Small intestine (tissue), 7 donors: ENCODE measurements at regions not wholly inside any gene's neighbourhood (a gene's known extent, or its start where the extent isn't known, plus 50 kb on each side); places are given as distances from the start of the nearest gene placed in this dataset.

Experiments
- DNase-seq, 2 donors: peaks; one replicate each; pipeline versions ENCODE4 v3.0.0 to v3.0.0-alpha.2; 2013
- FAIRE-seq: peaks from 2 replicates; lab custom pipeline; 2012; peaks lifted over from hg19 to GRCh38; lab: Jason Lieb, UNC
- H3K27ac ChIP-seq, 3 donors: one replicate each; pipeline ENCODE4 v1.5.1; 2013; ENCODE audit warnings: low read length in 2 of 3, mild to moderate bottlenecking in 2 of 3, control low read depth in 1 of 3, inconsistent platforms in 1 of 3, low read depth in 1 of 3, moderate library complexity in 1 of 3
- H3K27me3 ChIP-seq, 3 donors: one replicate each; pipeline ENCODE4 v1.6.1; 2013; ENCODE audit warnings: low read length in 3 of 3, inconsistent platforms in 1 of 3; ENCODE audit not compliant: control insufficient read depth in 3 of 3, insufficient read depth in 3 of 3
- H3K36me3 ChIP-seq, 3 donors: one replicate each; pipeline ENCODE4 v1.6.1; 2013; ENCODE audit warnings: low read length in 3 of 3, inconsistent platforms in 1 of 3, low read depth in 1 of 3, mild to moderate bottlenecking in 1 of 3, moderate library complexity in 1 of 3; ENCODE audit not compliant: control insufficient read depth in 3 of 3, insufficient read depth in 2 of 3
- H3K4me1 ChIP-seq, 3 donors: one replicate each; pipeline ENCODE4 v1.6.1; 2013; ENCODE audit warnings: low read length in 2 of 3, inconsistent platforms in 1 of 3, low read depth in 1 of 3, mild to moderate bottlenecking in 1 of 3, moderate library complexity in 1 of 3; ENCODE audit not compliant: control insufficient read depth in 3 of 3, insufficient read depth in 2 of 3
- H3K4me3 ChIP-seq, 3 donors: one replicate each; pipeline ENCODE4 v1.5.1; 2013; ENCODE audit warnings: low read length in 3 of 3, control low read depth in 1 of 3, inconsistent platforms in 1 of 3, low read depth in 1 of 3, mild to moderate bottlenecking in 1 of 3, moderate library complexity in 1 of 3
- H3K9me3 ChIP-seq, 2 donors: one replicate each; pipeline ENCODE4 v1.6.1; 2013; ENCODE audit warnings: low read depth in 1 of 2, low read length in 1 of 2; ENCODE audit not compliant: control insufficient read depth in 2 of 2, insufficient read depth in 1 of 2
- WGBS, 3 donors: extraction: QIAGEN DNeasy Blood & Tissue Kit; methylation state at CpG; one replicate each; pipeline ENCODE4 v1.1.7; 2013; 5-methylcytosine and 5-hydroxymethylcytosine counted together
- donor health status: healthy with polysubstance abuse.
- donor health status: control.
- donor health status: control.
- donor health status: Bipolar disorder and iron deficiency.
- donor health status: healthy.

DNA sequence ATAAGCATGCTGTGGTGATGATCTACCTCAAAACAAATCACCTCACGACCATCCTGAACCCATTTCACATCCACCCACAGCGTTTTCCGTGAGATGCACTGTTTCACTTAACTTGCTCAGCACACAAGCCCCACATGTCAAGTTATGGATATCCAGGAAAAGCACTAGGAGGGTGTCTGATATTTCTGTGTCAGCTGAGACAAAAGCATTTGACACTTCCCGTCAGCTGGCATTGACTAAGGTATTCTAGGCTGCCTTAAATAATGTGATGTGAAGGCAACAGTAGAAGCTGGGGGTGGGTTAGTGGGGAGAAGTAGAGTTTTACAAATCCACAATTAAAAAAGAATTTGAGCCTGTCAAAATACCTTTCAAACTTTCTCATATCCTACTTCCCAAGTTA lies 68.7 kb upstream of the MDFIC start:
- H3K4me3 ChIP-seq, result no peak overlapping the region
- no peak for FAIRE-seq

GRCh38 chr7:114854369-114854768 lies 67.5 kb upstream of the MDFIC start:
- 61 to 84% (median 73%) methylated on average over 2 of the region's 2 CpGs for WGBS, 3 donors
- no peaks in the 10 kb centered on the region for H3K36me3 ChIP-seq
- no peak for FAIRE-seq
- no peak overlapping the region for H3K27ac ChIP-seq
- no peaks in the 10 kb centered on the region for H3K4me1 ChIP-seq
- no peak overlapping the region for H3K4me3 ChIP-seq
- DNase-seq, result no peak
- H3K27me3 ChIP-seq, result no peaks in the 10 kb centered on the region
- no peaks in the 10 kb centered on the region for H3K9me3 ChIP-seq

More for the DNA sequence above, 68.7 kb upstream of the MDFIC start:
- no peaks in the 10 kb centered on the region for H3K9me3 ChIP-seq
- no peak overlapping the region for H3K27ac ChIP-seq
- H3K36me3 ChIP-seq, result no peaks in the 10 kb centered on the region
- H3K27me3 ChIP-seq, result no peaks in the 10 kb centered on the region
- WGBS, 3 donors, result 81 to 87% (median 83%) methylated on average over 4 of the region's 4 CpGs
- no peak for DNase-seq
- no peaks in the 10 kb centered on the region for H3K4me1 ChIP-seq

DNA sequence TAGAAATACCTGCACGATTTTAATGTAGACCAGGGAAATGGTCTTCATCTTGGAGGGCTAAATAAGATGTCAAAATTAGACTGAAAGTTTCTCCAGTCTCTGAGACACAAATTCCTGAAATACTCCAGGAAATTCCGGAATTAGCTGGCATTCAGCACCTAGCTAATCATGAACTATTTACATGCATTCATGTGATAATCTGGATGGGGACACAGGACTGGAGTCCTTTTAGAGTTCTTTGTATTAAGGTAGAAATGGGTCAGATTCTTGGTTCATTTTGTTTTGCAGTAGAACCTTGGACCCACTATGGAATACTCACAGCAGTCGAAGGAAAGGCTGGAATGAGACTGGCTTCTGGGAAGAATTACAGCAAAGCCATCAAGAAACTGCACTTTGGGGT lies 65.3 kb upstream of the MDFIC start:
- Histone ChIP-seq H3K36me3 (no peaks in the 10 kb centered on the region), H3K9me3 (no peaks in the 10 kb centered on the region), H3K4me1 (no peaks in the 10 kb centered on the region), H3K4me3 (no peak overlapping the region), H3K27me3 (no peaks in the 10 kb centered on the region), H3K27ac (no peak overlapping the region)
- FAIRE-seq (no peak), DNase-seq (no peak)
- WGBS, 3 donors, result 41 to 60% (median 55%) methylated on average over 3 of the region's 3 CpGs

- WGBS, 3 donors, result 77 to 81% (median 77%) methylated on average over 1 of the region's 1 CpG
- Histone ChIP-seq H3K4me1 (no peaks in the 10 kb centered on the region), H3K27ac (no peak overlapping the region), H3K36me3 (no peaks in the 10 kb centered on the region), H3K9me3 (no peaks in the 10 kb centered on the region), H3K27me3 (no peaks in the 10 kb centered on the region), H3K4me3 (no peak overlapping the region)
- DNase-seq (no peak), FAIRE-seq (no peak)
Observed at GRCh38 chr7:114857605-114858004, 64.3 kb upstream of the MDFIC start.

DNA sequence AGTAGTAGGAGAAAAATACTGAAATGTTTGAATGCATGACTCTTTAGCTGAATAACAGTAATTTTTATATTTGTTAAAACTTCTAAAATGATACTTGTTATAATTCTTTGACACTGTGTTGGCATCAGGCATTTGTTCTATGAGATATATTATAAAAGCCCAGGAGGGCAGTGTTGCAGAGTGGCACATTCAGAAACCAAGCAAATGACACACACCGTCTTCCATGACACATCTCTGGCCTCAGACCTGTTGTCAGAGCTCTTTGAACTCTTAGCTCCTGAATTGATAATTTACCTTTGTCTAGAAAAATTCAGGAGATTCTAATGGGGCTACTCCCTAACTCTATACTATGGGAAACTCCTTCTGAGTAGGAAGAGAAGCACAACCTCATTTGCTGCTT lies 62.4 kb upstream of the MDFIC start:
- H3K9me3 ChIP-seq, result no peaks in the 10 kb centered on the region
- H3K4me3 ChIP-seq, result no peak overlapping the region
- 76 to 92% (median 81%) methylated on average over 1 of the region's 1 CpG for WGBS, 3 donors
- FAIRE-seq (no peak), DNase-seq (no peak)
- no peaks in the 10 kb centered on the region for H3K36me3 ChIP-seq
- H3K4me1 ChIP-seq, result no peaks in the 10 kb centered on the region
- H3K27me3 ChIP-seq, result no peaks in the 10 kb centered on the region
- no peak overlapping the region for H3K27ac ChIP-seq

GRCh38 chr7:114860206-114860605 lies 61.7 kb upstream of the MDFIC start:
- Histone ChIP-seq H3K4me1 (no peaks in the 10 kb centered on the region), H3K27ac (no peak overlapping the region), H3K36me3 (no peaks in the 10 kb centered on the region), H3K27me3 (no peaks in the 10 kb centered on the region), H3K4me3 (no peak overlapping the region), H3K9me3 (no peaks in the 10 kb centered on the region)
- WGBS, 3 donors, result 53 to 71% (median 53%) methylated on average over 2 of the region's 2 CpGs
- DNase-seq, result no peak
- FAIRE-seq, result no peak

- no peaks in the 10 kb centered on the region for H3K27me3 ChIP-seq
- H3K36me3 ChIP-seq, result no peaks in the 10 kb centered on the region
- H3K4me3 ChIP-seq, result no peak overlapping the region
- FAIRE-seq (no peak), DNase-seq (no peak)
- no peaks in the 10 kb centered on the region for H3K9me3 ChIP-seq
- no peaks in the 10 kb centered on the region for H3K4me1 ChIP-seq
- WGBS, 3 donors, result 80 to 90% (median 81%) methylated on average over 2 of the region's 2 CpGs
- no peak overlapping the region for H3K27ac ChIP-seq
Observed at GRCh38 chr7:114862406-114862805, 59.5 kb upstream of the MDFIC start.

DNA sequence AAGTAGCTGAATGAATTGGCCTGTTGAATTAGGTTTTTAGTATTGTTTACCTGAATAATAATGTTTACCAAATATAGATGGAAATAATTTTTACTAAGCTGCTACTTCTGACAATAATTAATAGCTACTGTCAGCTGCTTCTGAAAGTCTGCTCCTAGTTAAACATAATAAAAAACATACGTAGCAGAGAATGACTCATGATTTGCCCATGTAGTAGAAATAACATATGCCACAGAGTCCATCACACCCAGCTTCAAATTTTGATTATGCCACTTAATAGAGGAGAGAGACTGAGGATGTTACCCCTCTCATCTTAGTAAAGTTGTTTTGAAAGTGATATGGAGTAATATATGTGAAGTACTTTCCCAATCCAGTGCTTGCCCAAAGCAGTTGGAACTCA lies 57.6 kb upstream of the MDFIC start:
- no peaks in the 10 kb centered on the region for H3K27me3 ChIP-seq
- no peak for FAIRE-seq
- no peak overlapping the region for H3K27ac ChIP-seq
- no peak for DNase-seq
- WGBS, 3 donors, result 32 to 51% (median 45%) methylated on average over 1 of the region's 1 CpG
- no peaks in the 10 kb centered on the region for H3K9me3 ChIP-seq
- no peaks in the 10 kb centered on the region for H3K36me3 ChIP-seq
- no peaks in the 10 kb centered on the region for H3K4me1 ChIP-seq
- H3K4me3 ChIP-seq, result no peak overlapping the region

DNA sequence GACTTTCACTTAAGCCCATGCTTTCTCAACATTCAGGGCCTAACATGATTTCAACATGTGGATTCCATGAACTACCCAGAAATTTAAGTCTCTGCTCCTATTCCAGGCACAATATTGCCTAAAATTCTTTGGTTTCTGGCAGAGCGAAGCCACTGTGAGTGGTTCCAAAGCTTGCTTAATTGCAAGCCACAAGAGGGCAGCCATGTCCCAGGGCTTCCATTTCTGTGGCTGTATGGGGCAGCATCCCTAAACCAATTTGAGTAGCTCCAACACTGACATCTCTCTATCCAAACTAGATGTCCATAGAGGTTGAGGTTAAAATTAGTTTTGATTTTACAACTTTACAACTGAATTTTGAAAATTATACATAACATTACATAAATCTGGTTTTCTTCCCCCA lies 56.3 kb upstream of the MDFIC start:
- 72 to 88% (median 79%) methylated on average over 1 of the region's 1 CpG for WGBS, 3 donors
- H3K4me1 ChIP-seq, result no peaks in the 10 kb centered on the region
- H3K9me3 ChIP-seq, result no peaks in the 10 kb centered on the region
- H3K4me3 ChIP-seq, result no peak overlapping the region
- H3K36me3 ChIP-seq, result no peaks in the 10 kb centered on the region
- DNase-seq (peak; percentile 19 to 29), FAIRE-seq (no peak)
- no peak overlapping the region for H3K27ac ChIP-seq
- no peaks in the 10 kb centered on the region for H3K27me3 ChIP-seq
